HEK293 (cell line): ENCODE measurements at regions not wholly inside any gene's neighbourhood (a gene's known extent, or its start where the extent isn't known, plus 50 kb on each side); places are given as distances from the start of the nearest gene placed in this dataset.

ENCODE experiments used
- CTCF ChIA-PET: fragments of 350-600 bp; formaldehyde crosslinking; extraction: SDS; loops from one replicate; lab custom pipeline; 2021; ENCODE audit warnings: antibody characterized with exemption; lab: Yijun Ruan, JAX
- POLR2A ChIA-PET: fragments of 300-600 bp; formaldehyde crosslinking; extraction: SDS; loops from one replicate; lab custom pipeline; 2020; ENCODE audit warnings: antibody characterized with exemption, inconsistent platforms; lab: Yijun Ruan, JAX
- H3K27ac ChIP-seq: fragments of 200-500 bp; sonication (Bioruptor generic); 2 replicates; pipeline ENCODE4 v1.5.1; 2014; ENCODE audit warnings: low read depth, low read length, control low read depth, inconsistent platforms; ENCODE audit errors: extremely low read depth
- H3K36me3 ChIP-seq, 2 experiments: fragments of 200-500 bp in 1 of 2; sonication (Bioruptor generic) in 1 of 2; 1 replicate in 1 of 2; 2 replicates in 1 of 2; pipeline ENCODE4 v1.5.1; 2014 to 2017; ENCODE audit warnings: inconsistent platforms in 2 of 2, low read length in 2 of 2; ENCODE audit not compliant: control insufficient read depth in 2 of 2, insufficient read depth in 1 of 2
- H3K4me1 ChIP-seq: fragments of 200-500 bp; sonication (Bioruptor generic); 2 replicates; pipeline ENCODE4 v1.5.1; 2014; ENCODE audit warnings: mild to moderate bottlenecking, low read length, inconsistent platforms; ENCODE audit not compliant: control insufficient read depth, insufficient read depth
- H3K4me3 ChIP-seq: 2 replicates; pipeline ENCODE4 v1.5.1; 2011; ENCODE audit warnings: low read depth, mild to moderate bottlenecking, control low read depth, low read length, moderate library complexity
- H3K9me3 ChIP-seq: fragments of 200-500 bp; sonication (Bioruptor generic); 2 replicates; pipeline ENCODE4 v1.5.1; 2014; ENCODE audit warnings: low read depth, low read length, inconsistent platforms; ENCODE audit not compliant: control insufficient read depth, insufficient read depth
- ELK4 ChIP-seq: IDR thresholded peaks from 2 replicates; pipeline ENCODE4 v1.6.1; 2011; ENCODE audit warnings: mild to moderate bottlenecking, low read depth, low read length, borderline replicate concordance
- HIC1 ChIP-seq: fragments of 450-650 bp; formaldehyde crosslinking; IDR thresholded peaks from 2 replicates; pipeline ENCODE4 v1.5.1; 2016; ENCODE audit warnings: missing biosample characterization, missing genetic modification characterization
- HOXC10 ChIP-seq: sonication (generic); formaldehyde crosslinking; IDR thresholded peaks from 2 replicates; pipeline ENCODE4 v1.8.1; 2023; ENCODE audit warnings: mild to moderate bottlenecking, missing genetic modification reagents
- KLF9 ChIP-seq: fragments of 450-650 bp; formaldehyde crosslinking; IDR thresholded peaks from 2 replicates; pipeline ENCODE4 v1.5.1; 2016; ENCODE audit warnings: missing biosample characterization, missing genetic modification characterization, low read depth
- MZF1 ChIP-seq: fragments of 450-650 bp; formaldehyde crosslinking; IDR thresholded peaks from 2 replicates; pipeline ENCODE4 v1.5.1; 2017; ENCODE audit warnings: missing biosample characterization, missing genetic modification characterization, borderline replicate concordance
- REPIN1 ChIP-seq: fragments of 450-650 bp; formaldehyde crosslinking; IDR thresholded peaks from 2 replicates; pipeline ENCODE4 v1.5.1; 2017; ENCODE audit warnings: missing biosample characterization, missing genetic modification characterization, low read depth
- SETDB1 ChIP-seq: IDR thresholded peaks from one replicate; pipeline ENCODE4 v1.6.1; 2017; ENCODE audit warnings: mild to moderate bottlenecking, low read length, moderate library complexity, mixed read lengths; ENCODE audit not compliant: insufficient read length
- SP3 ChIP-seq: fragments of 450-650 bp; formaldehyde crosslinking; IDR thresholded peaks from 2 replicates; pipeline ENCODE4 v1.5.1; 2016; ENCODE audit warnings: missing biosample characterization, missing genetic modification characterization
- SP7 ChIP-seq: fragments of 450-650 bp; formaldehyde crosslinking; IDR thresholded peaks from 2 replicates; pipeline ENCODE4 v1.5.1; 2016; ENCODE audit warnings: missing biosample characterization, missing genetic modification characterization
- YY2 ChIP-seq: fragments of 450-650 bp; formaldehyde crosslinking; IDR thresholded peaks from 2 replicates; pipeline ENCODE4 v1.5.1; 2016; ENCODE audit warnings: missing biosample characterization, missing genetic modification characterization
- ZBTB6 ChIP-seq: fragments of 450-650 bp; formaldehyde crosslinking; IDR thresholded peaks from 2 replicates; pipeline ENCODE4 v1.5.1; 2017; ENCODE audit warnings: missing biosample characterization, missing genetic modification characterization
- ZNF174 ChIP-seq: fragments of 450-650 bp; formaldehyde crosslinking; IDR thresholded peaks from 2 replicates; pipeline ENCODE4 v1.5.0; 2017; ENCODE audit warnings: missing biosample characterization, mild to moderate bottlenecking, missing genetic modification characterization
- ZNF23 ChIP-seq: fragments of 450-650 bp; formaldehyde crosslinking; IDR thresholded peaks from 2 replicates; pipeline ENCODE4 v1.5.1; 2016; ENCODE audit warnings: missing biosample characterization, missing genetic modification characterization, borderline replicate concordance
- ZNF302 ChIP-seq: fragments of 450-650 bp; formaldehyde crosslinking; IDR thresholded peaks from 2 replicates; pipeline ENCODE4 v1.5.1; 2016; ENCODE audit warnings: missing biosample characterization, missing genetic modification characterization, low read depth
- ZNF341 ChIP-seq: fragments of 450-650 bp; formaldehyde crosslinking; IDR thresholded peaks from 2 replicates; pipeline ENCODE4; 2016; ENCODE audit warnings: low read depth, missing biosample characterization, missing genetic modification characterization
- ZNF350 ChIP-seq: fragments of 450-650 bp; formaldehyde crosslinking; IDR thresholded peaks from 2 replicates; pipeline ENCODE4 v1.5.0; 2017; ENCODE audit warnings: missing biosample characterization, mild to moderate bottlenecking, missing genetic modification characterization
- ZNF423 ChIP-seq: fragments of 450-650 bp; formaldehyde crosslinking; IDR thresholded peaks from 2 replicates; pipeline ENCODE4 v1.5.1; 2016; ENCODE audit warnings: missing biosample characterization, missing genetic modification characterization
- ZNF433 ChIP-seq: fragments of 450-650 bp; formaldehyde crosslinking; IDR thresholded peaks from 2 replicates; pipeline ENCODE4 v1.5.1; 2016; ENCODE audit warnings: missing biosample characterization, missing genetic modification characterization, low read depth
- ZNF501 ChIP-seq: fragments of 450-650 bp; formaldehyde crosslinking; IDR thresholded peaks from 2 replicates; pipeline ENCODE4 v1.5.1; 2016; ENCODE audit warnings: missing biosample characterization, missing genetic modification characterization
- ZNF629 ChIP-seq: fragments of 450-650 bp; formaldehyde crosslinking; IDR thresholded peaks from 2 replicates; pipeline ENCODE4 v1.5.1; 2017; ENCODE audit warnings: missing biosample characterization, missing genetic modification characterization
- ZNF843 ChIP-seq: fragments of 450-650 bp; formaldehyde crosslinking; IDR thresholded peaks from 2 replicates; pipeline ENCODE4 v1.5.1; 2016; ENCODE audit warnings: missing biosample characterization, missing genetic modification characterization
- TF ChIP-seq, protein P1 (sequence below): fragments of 450-650 bp; formaldehyde crosslinking; IDR thresholded peaks from 2 replicates; pipeline ENCODE4 v1.5.1; 2016; ENCODE audit warnings: missing biosample characterization, missing genetic modification characterization
- TF ChIP-seq, protein P2 (sequence below): fragments of 450-650 bp; formaldehyde crosslinking; IDR thresholded peaks from 2 replicates; pipeline ENCODE4 v1.5.1; 2017; ENCODE audit warnings: missing biosample characterization, missing genetic modification characterization
- TF ChIP-seq, protein P3 (sequence below): fragments of 450-650 bp; formaldehyde crosslinking; IDR thresholded peaks from 2 replicates; pipeline ENCODE4 v1.5.1; 2017; ENCODE audit warnings: missing biosample characterization, mild to moderate bottlenecking, missing genetic modification characterization, moderate library complexity

GRCh38 chr6:160859822-160860221 is 131.7 kb upstream of the MAP3K4 start (continued):
- no peak for TF ChIP-seq ZNF501 (tag by site-specific recombination)
- TF ChIP-seq, all 188 proteins: peak for 0

GRCh38 chr6:160861824-160862223 is 129.7 kb upstream of the MAP3K4 start:
- CTCF ChIA-PET, result interaction anchor here (0.6 kb wide), 1 partner anchor 10 kb away, joined by 3 read pairs; no protein-coding TSS in a partner anchor
- Histone ChIP-seq H3K27ac (no peak overlapping the region), H3K4me1 (no peaks in the 10 kb centered on the region), H3K9me3 (no peaks in the 10 kb centered on the region)
- TF ChIP-seq, protein P1, sequence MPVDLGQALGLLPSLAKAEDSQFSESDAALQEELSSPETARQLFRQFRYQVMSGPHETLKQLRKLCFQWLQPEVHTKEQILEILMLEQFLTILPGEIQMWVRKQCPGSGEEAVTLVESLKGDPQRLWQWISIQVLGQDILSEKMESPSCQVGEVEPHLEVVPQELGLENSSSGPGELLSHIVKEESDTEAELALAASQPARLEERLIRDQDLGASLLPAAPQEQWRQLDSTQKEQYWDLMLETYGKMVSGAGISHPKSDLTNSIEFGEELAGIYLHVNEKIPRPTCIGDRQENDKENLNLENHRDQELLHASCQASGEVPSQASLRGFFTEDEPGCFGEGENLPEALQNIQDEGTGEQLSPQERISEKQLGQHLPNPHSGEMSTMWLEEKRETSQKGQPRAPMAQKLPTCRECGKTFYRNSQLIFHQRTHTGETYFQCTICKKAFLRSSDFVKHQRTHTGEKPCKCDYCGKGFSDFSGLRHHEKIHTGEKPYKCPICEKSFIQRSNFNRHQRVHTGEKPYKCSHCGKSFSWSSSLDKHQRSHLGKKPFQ (tag by site-specific recombination), result no peak
- TF ChIP-seq SP3 (tag by site-specific recombination) (no peak), ZNF843 (tag by site-specific recombination) (no peak), YY2 (tag by site-specific recombination) (no peak), ZNF433 (tag by site-specific recombination) (no peak), ZNF341 (tag by site-specific recombination) (no peak), REPIN1 (tag by site-specific recombination) (no peak), SP7 (tag by site-specific recombination) (no peak), ZNF302 (tag by site-specific recombination) (no peak), KLF9 (tag by site-specific recombination) (no peak)
- TF ChIP-seq, protein P2, sequence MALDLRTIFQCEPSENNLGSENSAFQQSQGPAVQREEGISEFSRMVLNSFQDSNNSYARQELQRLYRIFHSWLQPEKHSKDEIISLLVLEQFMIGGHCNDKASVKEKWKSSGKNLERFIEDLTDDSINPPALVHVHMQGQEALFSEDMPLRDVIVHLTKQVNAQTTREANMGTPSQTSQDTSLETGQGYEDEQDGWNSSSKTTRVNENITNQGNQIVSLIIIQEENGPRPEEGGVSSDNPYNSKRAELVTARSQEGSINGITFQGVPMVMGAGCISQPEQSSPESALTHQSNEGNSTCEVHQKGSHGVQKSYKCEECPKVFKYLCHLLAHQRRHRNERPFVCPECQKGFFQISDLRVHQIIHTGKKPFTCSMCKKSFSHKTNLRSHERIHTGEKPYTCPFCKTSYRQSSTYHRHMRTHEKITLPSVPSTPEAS, result no peak
- TF ChIP-seq, protein P3, sequence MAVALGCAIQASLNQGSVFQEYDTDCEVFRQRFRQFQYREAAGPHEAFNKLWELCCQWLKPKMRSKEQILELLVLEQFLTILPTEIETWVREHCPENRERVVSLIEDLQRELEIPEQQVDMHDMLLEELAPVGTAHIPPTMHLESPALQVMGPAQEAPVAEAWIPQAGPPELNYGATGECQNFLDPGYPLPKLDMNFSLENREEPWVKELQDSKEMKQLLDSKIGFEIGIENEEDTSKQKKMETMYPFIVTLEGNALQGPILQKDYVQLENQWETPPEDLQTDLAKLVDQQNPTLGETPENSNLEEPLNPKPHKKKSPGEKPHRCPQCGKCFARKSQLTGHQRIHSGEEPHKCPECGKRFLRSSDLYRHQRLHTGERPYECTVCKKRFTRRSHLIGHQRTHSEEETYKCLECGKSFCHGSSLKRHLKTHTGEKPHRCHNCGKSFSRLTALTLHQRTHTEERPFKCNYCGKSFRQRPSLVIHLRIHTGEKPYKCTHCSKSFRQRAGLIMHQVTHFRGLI (tag by site-specific recombination), result no peak
- TF ChIP-seq, all 188 proteins: peak for 0
- POLR2A ChIA-PET, result no interaction called here
- Histone ChIP-seq H3K36me3 (no peaks in the 10 kb centered on the region), H3K4me3 (no peak overlapping the region)

- no peaks in the 10 kb centered on the region for H3K9me3 ChIP-seq
- H3K36me3 ChIP-seq, result no peaks in the 10 kb centered on the region
- no peak overlapping the region for H3K4me3 ChIP-seq
- H3K4me1 ChIP-seq, result no peaks in the 10 kb centered on the region
- no peak overlapping the region for H3K27ac ChIP-seq
- ChIA-PET POLR2A (no interaction called here), CTCF (no interaction called here)
- TF ChIP-seq SP7 (tag by site-specific recombination) (no peak), SETDB1 (no peak), ZNF501 (tag by site-specific recombination) (no peak), ZNF629 (tag by site-specific recombination) (no peak), ZNF23 (tag by site-specific recombination) (no peak), MZF1 (tag by site-specific recombination) (no peak), HOXC10 (CRISPR knock-in tag) (no peak), ZBTB6 (tag by site-specific recombination) (no peak), ZNF350 (tag by site-specific recombination) (no peak), HIC1 (tag by site-specific recombination) (no peak), ELK4 (no peak), ZNF174 (tag by site-specific recombination) (no peak), ZNF423 (tag by site-specific recombination) (no peak)
Measured at GRCh38 chr6:160863782-160864181, 127.8 kb upstream of the MAP3K4 start.
